Kidney (tissue), 13 donors: ENCODE measurements at regions not wholly inside any gene's neighbourhood (a gene's known extent, or its start where the extent isn't known, plus 50 kb on each side); places are given as distances from the start of the nearest gene placed in this dataset.

Source experiments
- DNase-seq, 5 donors: peaks; one replicate each; pipeline ENCODE4 v3.0.0-alpha.2; 2013 to 2020
- FAIRE-seq: peaks from 2 replicates; lab custom pipeline; 2012; peaks lifted over from hg19 to GRCh38; lab: Jason Lieb, UNC
- H3K27ac ChIP-seq, 2 donors: one replicate each; pipeline ENCODE4 v1.7.0; 2013; ENCODE audit warnings: low read depth in 2 of 2, low read length in 2 of 2, inconsistent platforms in 1 of 2
- H3K27me3 ChIP-seq: one replicate; pipeline ENCODE4 v1.7.1; 2013; ENCODE audit warnings: low read length, inconsistent platforms; ENCODE audit not compliant: control insufficient read depth, insufficient read depth
- H3K36me3 ChIP-seq, 3 donors: one replicate each; pipeline versions ENCODE4 v1.7.0 to v1.7.1; 2013; ENCODE audit warnings: low read length in 3 of 3, control low read depth in 1 of 3, inconsistent platforms in 1 of 3; ENCODE audit not compliant: insufficient read depth in 3 of 3, control insufficient read depth in 2 of 3
- H3K4me1 ChIP-seq, 3 donors: one replicate each; pipeline versions ENCODE4 v1.7.0 to v1.7.1; 2013; ENCODE audit warnings: low read length in 3 of 3, inconsistent platforms in 1 of 3, low read depth in 1 of 3; ENCODE audit not compliant: control insufficient read depth in 2 of 3, insufficient read depth in 2 of 3
- H3K4me3 ChIP-seq, 3 donors: one replicate each; pipeline versions ENCODE4 v1.7.0 to v1.8.1; 2013; ENCODE audit warnings: low read length in 3 of 3, control low read depth in 1 of 3, inconsistent platforms in 1 of 3
- H3K9ac ChIP-seq, 3 donors: one replicate each; pipeline versions ENCODE4 v1.7.0 to v1.7.1; 2013; ENCODE audit warnings: low read length in 3 of 3, control low read depth in 1 of 3, inconsistent platforms in 1 of 3
- H3K9me3 ChIP-seq, 3 donors: one replicate each; pipeline versions ENCODE4 v1.7.0 to v1.7.1; 2013; ENCODE audit warnings: low read length in 3 of 3, control low read depth in 1 of 3, inconsistent platforms in 1 of 3; ENCODE audit not compliant: control insufficient read depth in 2 of 3, insufficient read depth in 1 of 3
- CTCF ChIP-seq: IDR thresholded peaks from 3 replicates; pipeline ENCODE4 v1.5.1; 2012; ENCODE audit warnings: mild to moderate bottlenecking, moderate library complexity, borderline replicate concordance; ENCODE audit not compliant: insufficient read depth; ENCODE audit errors: extremely low read depth
- intact Hi-C: fragments of 100-400 bp; cut with DNase I; formaldehyde crosslinking; loops from one replicate; pipeline ENCODE4 v1.11.1; 2022
- donor health status: control.
- donor health status: control.
- donor health status: control.
- donor health status: control.
- donor health status: control.
- donor health status: DM: yes; HTN: yes; CAD: no.
- donor health status: Normal renal cell carcinoma (clear cell type).

- TF ChIP-seq CTCF = no peak
- no peaks in the 10 kb centered on the region for H3K4me1 ChIP-seq
- no peak overlapping the region for H3K27ac ChIP-seq
- no peak overlapping the region for H3K4me3 ChIP-seq
- DNase-seq (no peak), FAIRE-seq (no peak)
- no peak overlapping the region for H3K9ac ChIP-seq
- H3K27me3 ChIP-seq = no peaks in the 10 kb centered on the region
- H3K9me3 ChIP-seq = no peaks in the 10 kb centered on the region
- intact Hi-C loops = no loop called here
- no peaks in the 10 kb centered on the region for H3K36me3 ChIP-seq
Observed at GRCh38 chr5:125176005-125176390, 429.6 kb upstream of the ZNF608 start.

GRCh38 chr5:125177340-125177739 lies 430.9 kb upstream of the ZNF608 start:
- no peaks in the 10 kb centered on the region for H3K36me3 ChIP-seq
- no peaks in the 10 kb centered on the region for H3K9me3 ChIP-seq
- TF ChIP-seq CTCF = no peak
- intact Hi-C loops = no loop called here
- no peak for DNase-seq
- H3K4me3 ChIP-seq = no peak overlapping the region
- H3K9ac ChIP-seq = no peak overlapping the region
- no peaks in the 10 kb centered on the region for H3K4me1 ChIP-seq
- no peaks in the 10 kb centered on the region for H3K27me3 ChIP-seq
- no peak overlapping the region for H3K27ac ChIP-seq
- FAIRE-seq = no peak

GRCh38 chr5:125179612-125180011 lies 433.2 kb upstream of the ZNF608 start:
- FAIRE-seq = no peak

More at GRCh38 chr5:125179612-125180011, 433.2 kb upstream of the ZNF608 start:
- no peak for TF ChIP-seq CTCF
- no peak for DNase-seq
- no peaks in the 10 kb centered on the region for H3K9me3 ChIP-seq
- H3K4me1 ChIP-seq = no peaks in the 10 kb centered on the region
- H3K36me3 ChIP-seq = no peaks in the 10 kb centered on the region
- H3K4me3 ChIP-seq = no peak overlapping the region
- no peak overlapping the region for H3K27ac ChIP-seq
- H3K27me3 ChIP-seq = no peaks in the 10 kb centered on the region
- intact Hi-C loops = no loop called here
- H3K9ac ChIP-seq = no peak overlapping the region
